ENCODE measurements at regions not wholly inside any gene's neighbourhood (a gene's known extent, or its start where the extent isn't known, plus 50 kb on each side); places are given as distances from the start of the nearest gene placed in this dataset.
"Not testable (repeated sequence)": the region's sequence is repeated elsewhere in the genome, so short reads cannot be mapped to it uniquely, and the experiment has no call there.

DNA sequence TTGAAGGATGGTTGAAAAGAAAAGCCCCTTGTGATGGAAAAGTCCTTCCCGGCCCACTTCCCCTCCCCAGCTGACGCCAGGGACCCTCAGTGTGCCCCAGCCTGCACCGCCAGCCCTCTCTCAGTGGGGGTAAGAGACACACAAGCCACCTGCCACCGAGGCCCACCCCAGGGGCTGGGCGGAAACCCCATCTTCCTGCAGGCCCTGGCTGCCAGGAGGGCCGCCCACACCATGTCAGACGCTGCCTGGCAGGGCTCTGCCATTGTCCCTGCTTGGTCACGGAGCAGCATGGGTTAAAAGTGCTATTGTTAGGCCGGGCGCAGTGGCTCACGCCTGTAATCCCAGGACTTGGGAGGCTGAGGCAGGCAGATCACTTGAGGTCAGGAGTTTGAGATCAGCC lies 142.0 kb upstream of the ZNF469 start:
- not testable (repeated sequence) for TF ChIP-seq CTCF (conservative IDR thresholded peaks at IDR 0.05; ENCODE audit: low read depth in 2 of 2); CREB1 (CRISPR knock-in tag; IDR thresholded peaks at IDR 0.05; ENCODE audit: low read depth); POLR2AphosphoS5 (IDR thresholded peaks at IDR 0.05; ENCODE audit: low read depth); EZH2phosphoT487 (IDR thresholded peaks at IDR 0.05; ENCODE audit: unreplicated experiment); EZH2 (IDR thresholded peaks at IDR 0.05; ENCODE audit: low read depth, unreplicated experiment); JUNB (IDR thresholded peaks at IDR 0.05; ENCODE audit: unreplicated experiment); STAT1 (IDR thresholded peaks at IDR 0.05; ENCODE audit: unreplicated experiment); NANOG (IDR thresholded peaks at IDR 0.05; ENCODE audit: borderline replicate concordance); ZNF331 (CRISPR knock-in tag; IDR thresholded peaks at IDR 0.05; ENCODE audit: low read depth); ZNF114 (CRISPR knock-in tag; IDR thresholded peaks at IDR 0.05)
- TF ChIP-seq, protein P1, sequence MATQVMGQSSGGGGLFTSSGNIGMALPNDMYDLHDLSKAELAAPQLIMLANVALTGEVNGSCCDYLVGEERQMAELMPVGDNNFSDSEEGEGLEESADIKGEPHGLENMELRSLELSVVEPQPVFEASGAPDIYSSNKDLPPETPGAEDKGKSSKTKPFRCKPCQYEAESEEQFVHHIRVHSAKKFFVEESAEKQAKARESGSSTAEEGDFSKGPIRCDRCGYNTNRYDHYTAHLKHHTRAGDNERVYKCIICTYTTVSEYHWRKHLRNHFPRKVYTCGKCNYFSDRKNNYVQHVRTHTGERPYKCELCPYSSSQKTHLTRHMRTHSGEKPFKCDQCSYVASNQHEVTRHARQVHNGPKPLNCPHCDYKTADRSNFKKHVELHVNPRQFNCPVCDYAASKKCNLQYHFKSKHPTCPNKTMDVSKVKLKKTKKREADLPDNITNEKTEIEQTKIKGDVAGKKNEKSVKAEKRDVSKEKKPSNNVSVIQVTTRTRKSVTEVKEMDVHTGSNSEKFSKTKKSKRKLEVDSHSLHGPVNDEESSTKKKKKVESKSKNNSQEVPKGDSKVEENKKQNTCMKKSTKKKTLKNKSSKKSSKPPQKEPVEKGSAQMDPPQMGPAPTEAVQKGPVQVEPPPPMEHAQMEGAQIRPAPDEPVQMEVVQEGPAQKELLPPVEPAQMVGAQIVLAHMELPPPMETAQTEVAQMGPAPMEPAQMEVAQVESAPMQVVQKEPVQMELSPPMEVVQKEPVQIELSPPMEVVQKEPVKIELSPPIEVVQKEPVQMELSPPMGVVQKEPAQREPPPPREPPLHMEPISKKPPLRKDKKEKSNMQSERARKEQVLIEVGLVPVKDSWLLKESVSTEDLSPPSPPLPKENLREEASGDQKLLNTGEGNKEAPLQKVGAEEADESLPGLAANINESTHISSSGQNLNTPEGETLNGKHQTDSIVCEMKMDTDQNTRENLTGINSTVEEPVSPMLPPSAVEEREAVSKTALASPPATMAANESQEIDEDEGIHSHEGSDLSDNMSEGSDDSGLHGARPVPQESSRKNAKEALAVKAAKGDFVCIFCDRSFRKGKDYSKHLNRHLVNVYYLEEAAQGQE (IDR thresholded peaks at IDR 0.05; ENCODE audit: unreplicated experiment) = not testable (repeated sequence)
- TF ChIP-seq, protein P2, sequence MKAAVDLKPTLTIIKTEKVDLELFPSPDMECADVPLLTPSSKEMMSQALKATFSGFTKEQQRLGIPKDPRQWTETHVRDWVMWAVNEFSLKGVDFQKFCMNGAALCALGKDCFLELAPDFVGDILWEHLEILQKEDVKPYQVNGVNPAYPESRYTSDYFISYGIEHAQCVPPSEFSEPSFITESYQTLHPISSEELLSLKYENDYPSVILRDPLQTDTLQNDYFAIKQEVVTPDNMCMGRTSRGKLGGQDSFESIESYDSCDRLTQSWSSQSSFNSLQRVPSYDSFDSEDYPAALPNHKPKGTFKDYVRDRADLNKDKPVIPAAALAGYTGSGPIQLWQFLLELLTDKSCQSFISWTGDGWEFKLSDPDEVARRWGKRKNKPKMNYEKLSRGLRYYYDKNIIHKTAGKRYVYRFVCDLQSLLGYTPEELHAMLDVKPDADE (IDR thresholded peaks at IDR 0.05) = not testable (repeated sequence)
